ENCODE measurements at regions not wholly inside any gene's neighbourhood (a gene's known extent, or its start where the extent isn't known, plus 50 kb on each side); places are given as distances from the start of the nearest gene placed in this dataset.

DNA sequence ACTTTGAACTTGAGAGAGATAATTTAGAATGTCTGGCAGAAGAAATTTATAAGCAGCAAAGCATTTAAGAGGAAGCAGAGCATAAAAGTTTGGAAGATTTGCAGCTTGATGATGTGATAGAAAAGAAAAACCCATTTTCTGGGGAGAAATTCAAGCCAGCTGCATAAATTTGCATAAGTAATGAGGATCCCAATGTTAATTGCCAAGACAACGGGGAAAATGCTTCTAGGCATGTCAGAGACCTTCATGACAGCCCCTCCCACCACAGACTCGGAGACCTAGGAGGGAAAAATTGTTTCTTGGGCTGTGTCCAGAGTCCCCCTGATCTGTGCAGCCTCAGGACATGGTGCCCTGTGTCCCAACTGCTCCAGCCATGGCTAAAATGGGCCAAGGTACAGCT lies 263.6 kb upstream of the POT1 start:
- no peak for TF ChIP-seq CTCF (IDR thresholded peaks at IDR 0.05)
- TF ChIP-seq EZH2 (IDR thresholded peaks at IDR 0.05), result no peak
